Left renal cortex interstitium (tissue), 4 donors: ENCODE measurements at regions not wholly inside any gene's neighbourhood (a gene's known extent, or its start where the extent isn't known, plus 50 kb on each side); places are given as distances from the start of the nearest gene placed in this dataset.
A peak's percentile ranks its signal among the peaks of the same experiment; 100 is the strongest.

Experiments used
- DNase-seq, 4 donors: peaks; one replicate each; pipeline ENCODE4 v3.0.0-alpha.2; 2013; ENCODE audit warnings: low read depth in 4 of 4, low spot score in 2 of 4, missing footprints in 1 of 4

DNA sequence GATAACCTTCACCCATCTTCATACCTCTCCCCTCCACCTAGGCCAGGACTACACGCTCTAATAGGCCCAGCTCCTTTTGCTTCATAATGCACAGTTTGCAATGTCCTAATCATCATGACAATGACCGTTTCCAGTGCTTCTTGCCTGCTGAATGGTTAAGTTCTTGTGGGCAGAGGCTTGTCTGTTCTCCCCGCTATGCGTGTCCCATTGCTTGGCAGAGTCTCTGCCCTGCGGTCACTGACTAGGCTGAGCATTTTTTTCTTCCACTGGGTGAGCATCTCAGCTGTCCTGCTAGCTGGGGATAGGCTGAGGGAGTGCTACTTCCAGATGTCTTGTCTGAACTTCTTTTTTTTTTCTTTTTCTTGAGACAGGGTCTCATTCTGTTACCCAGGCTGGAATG lies 314.7 kb downstream of the UQCRFS1 start:
- DNase-seq = no peak

DNA sequence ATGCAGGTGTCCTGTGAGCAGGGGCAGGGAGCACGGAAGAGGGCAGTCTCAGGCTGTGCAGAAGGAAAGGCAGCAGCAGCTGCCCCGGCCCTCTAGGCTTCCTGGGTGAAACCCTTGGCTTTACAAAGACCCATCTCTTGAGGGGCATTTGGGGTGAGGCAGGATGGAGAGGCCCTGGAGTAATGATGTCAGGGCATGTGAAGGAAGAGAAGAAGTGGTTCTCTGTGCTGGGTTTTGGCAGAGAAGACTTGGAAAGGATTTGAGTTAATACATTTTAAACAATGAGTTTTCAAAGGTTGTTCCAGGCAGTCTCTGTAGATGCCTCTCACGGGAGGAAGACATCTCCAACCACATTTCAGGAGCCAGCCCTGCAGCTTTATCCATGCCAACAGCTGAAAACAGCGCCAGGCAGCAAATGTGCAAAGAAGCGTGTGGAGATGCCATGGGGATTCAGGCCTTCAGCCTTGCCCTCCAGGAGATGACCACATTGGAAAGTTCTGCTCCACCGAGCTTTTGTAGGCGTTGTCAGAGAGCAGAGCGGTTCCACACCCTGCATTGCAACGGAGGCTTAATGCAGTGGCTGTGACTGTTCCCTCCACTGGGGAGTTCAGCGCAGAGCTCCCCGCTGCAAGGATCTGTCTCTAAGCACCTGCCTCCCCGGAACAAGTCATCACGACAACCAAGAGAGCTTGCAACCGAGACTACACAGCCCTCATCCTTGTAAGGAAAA lies 322.8 kb downstream of the UQCRFS1 start:
- no peak for DNase-seq

DNA sequence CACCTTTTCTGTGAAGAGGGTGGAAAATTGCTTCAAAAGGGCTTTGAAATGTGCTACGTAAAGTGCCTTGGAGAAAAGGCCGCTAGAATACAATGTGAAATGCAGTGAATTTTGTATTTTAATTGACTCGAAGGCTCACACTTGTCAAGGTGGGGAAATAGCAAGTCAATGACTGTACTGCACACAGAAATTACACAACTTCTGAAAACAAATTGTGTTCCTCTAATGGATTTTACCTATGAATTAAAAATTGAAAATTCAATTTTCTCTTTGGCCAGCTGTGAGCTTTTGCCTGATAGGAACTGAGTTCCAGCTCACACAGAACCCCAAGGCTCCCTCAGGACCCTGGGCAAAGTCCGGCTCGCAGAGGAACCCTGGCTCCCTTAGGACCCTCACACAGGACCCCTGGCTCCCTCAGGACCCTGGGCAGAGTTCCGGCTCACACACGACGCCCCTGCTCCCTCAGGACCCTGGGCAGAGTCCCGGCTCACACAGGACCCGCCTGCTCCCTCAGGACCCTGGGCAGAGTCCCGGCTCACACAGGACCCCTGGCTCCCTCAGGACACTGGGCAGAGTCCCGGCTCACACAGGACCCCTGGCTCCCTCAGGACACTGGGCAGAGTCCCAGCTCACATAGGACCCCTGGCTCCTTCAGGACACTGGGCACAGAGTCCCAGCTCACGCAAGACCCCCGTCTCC lies 324.9 kb downstream of the UQCRFS1 start:
- DNase-seq = no peak

DNA sequence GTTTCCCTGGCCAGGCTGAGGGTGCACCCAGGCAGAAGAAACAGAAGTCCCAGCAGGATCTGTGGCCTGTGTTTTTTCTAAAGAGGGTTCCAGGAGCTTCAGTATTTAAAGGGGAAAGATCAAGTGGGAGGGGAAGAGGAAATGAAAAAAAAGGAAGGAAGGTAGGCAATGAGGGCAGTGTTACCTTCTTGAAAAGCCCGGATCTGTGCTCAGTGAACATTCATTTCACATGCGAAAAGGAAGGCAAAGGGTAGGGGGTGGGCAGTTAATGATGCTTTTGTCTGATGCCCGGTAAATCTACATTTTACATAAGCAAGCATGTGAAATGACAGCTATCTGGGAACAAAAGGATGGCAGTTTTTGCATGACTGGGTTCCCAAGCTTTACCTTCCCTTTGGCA lies 326.2 kb downstream of the UQCRFS1 start:
- DNase-seq = no peak

DNA sequence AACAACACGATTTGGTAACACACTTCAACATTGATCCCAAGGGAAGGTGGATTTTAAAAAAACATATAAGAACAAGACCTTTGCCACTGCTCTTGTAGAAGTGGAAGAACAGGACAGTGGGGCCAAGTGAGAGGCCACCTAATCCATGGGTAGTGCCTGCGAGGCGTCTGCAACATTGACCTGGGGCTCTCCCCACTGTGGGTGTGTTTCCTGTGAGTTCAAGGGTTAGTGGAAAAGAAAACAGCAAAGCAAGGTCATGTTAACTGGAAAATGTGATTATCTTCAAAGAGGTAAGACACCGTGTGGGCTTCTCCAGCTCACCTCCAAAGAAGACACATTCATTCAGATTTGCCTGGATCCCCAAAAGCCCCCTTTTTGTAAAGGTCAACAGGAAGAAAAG lies 327.0 kb downstream of the UQCRFS1 start:
- no peak for DNase-seq

DNA sequence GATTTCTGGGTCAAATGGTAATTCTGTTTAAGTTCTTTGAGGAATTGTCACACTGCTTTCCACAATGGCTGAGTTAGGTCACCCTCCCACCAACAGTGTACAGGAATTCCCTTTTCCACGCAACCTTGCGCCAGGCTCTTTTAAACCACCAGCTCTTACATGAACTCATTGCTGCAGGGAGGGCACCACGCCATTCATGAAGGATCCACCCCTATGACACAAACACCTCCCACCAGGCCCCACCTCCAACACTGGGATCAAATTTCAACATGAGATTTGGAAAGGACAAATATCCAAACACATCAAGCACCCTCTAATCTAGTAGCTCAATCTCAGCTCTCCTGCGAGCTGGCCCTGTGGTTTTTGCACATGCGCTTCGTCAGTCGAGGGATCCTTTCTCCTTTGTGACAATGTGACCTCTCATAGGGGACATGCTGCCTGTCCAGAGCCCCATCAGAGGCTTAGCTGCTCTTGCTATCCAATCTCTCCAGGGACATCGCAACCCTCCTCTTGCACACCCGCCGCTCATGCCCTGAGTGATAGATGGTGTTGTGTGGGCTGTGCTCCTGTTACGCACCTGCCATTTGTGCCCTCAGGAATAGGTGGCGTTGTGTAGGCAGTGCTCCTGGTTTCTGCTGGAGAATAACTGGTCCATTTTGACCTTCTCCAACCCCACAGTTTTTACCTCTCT lies 328.0 kb downstream of the UQCRFS1 start:
- no peak for DNase-seq

DNA sequence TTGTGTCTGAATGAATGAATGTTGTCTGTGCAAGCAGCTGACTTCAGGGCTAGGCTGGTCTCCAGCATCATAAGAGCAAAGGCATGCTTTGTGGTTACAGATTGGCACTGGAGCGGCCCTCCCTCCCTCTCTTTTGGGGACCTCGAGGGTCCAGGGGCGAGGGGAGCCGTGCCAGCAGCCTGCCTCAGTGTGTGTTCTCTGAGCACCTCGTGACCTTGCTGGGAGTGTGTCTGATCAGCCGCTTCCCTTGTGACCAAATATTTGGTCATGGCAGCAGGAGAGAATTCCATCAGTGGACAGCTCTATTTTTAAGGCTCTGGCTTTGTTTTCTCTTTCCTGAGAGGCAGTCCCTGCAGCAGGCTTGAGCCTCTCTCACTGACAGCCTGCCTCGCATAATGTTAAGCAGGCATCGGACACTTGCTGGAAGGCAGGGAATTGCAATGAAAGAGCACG lies 329.7 kb downstream of the UQCRFS1 start:
- DNase-seq = no peak

DNA sequence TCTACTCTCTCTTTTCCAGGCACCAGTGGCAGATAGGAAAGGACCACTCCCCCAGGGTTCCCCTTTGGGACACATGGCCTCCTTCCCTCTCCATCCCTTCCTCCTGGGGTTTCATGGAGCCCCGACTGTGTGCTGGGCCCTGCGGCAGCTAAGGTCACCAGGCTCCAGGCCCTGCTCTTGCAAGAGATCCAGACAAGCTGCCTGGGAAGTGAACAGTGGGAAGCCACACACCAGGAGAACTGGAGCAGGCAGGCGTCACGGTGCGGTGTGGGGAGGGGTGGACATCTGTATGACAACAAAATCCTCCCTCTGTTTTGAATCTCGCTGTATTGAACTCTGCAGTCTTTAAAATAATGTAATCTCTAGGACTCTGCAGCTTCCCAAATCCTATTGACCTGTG lies 330.1 kb downstream of the UQCRFS1 start:
- DNase-seq = no peak

DNA sequence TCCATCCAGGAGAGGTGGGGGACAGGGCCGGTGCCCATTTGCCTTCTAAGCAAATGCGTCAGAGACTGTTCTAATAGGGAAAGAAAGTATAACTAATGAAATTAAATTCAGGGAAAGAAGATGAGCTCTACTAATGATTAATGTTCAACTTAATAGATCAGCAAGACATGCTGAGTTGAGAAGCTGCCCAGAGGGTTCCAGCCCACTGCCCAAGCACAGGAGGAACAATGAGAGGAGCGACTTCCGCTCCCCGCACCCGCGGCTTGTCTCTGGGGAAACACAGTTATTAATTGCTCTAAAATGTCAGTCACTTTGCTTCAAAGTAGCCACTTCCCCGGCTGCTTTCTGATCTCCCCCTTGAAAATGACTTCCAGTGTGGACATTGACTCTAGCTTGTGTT lies 331.3 kb downstream of the UQCRFS1 start:
- no peak for DNase-seq

DNA sequence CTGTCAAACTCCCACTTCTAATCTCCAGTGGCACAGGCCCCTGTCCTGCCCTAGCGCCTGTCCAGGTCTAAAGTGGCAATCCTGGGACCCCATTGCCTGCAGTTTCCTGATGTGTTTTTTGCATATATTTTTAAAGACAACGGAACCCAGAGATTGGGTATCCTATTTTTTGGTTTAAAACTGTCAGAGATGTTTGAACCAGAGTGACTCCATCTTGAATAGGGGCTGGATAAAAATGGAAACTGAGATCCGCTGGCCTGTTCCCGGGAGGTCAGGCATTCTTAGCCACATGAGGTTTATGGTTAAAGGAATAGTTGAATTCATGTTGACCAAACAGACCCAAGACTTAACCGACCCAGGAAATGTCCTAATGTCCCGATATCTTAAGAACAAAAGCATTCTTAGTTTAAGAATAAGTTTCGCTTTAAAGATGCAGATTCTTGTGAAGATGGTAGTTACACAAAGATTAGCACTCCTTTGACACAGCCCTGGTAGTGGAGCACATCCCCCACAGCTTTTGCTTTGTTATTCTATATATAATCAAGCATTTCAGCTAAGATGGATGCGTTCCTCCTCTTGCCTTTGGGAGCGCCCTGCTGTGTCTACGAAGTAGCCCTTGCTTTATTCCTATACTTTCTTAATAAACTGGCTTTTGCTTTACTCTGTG lies 332.1 kb downstream of the UQCRFS1 start:
- DNase-seq = no peak

DNA sequence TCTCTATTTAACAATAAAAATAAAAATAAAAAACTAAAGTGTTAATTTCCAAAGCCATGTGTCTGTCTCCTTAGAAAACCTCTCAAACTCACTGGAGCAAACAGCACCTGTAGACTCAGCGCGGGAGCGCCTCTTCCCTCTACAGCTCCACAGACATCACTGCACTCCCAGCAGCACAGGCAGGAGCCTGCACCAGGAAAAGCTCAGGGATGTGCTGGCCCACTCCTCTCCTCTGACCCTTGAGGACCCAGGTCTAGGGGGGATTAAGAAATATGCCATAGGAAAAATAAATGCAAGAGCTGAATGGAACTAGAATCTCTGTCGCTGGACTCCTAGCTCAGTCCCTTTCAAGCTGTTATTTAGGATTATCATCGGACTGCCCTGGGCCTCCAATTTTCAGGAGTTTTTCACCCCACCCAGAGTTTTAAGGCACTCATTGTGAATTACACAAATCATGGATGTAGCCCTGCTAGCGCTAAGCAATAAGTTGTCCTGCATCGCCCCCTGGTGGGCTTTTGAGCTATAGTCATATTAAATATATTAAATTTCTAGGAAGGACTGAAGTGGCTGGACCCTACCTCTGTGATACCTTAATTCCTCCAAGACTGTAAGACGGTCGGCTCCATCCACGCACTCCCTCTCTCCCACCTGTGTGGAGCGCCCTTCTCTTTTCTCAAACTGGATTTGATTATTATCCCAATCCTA lies 333.9 kb downstream of the UQCRFS1 start:
- DNase-seq = peak; percentile 25 to 59 (median 50)

DNA sequence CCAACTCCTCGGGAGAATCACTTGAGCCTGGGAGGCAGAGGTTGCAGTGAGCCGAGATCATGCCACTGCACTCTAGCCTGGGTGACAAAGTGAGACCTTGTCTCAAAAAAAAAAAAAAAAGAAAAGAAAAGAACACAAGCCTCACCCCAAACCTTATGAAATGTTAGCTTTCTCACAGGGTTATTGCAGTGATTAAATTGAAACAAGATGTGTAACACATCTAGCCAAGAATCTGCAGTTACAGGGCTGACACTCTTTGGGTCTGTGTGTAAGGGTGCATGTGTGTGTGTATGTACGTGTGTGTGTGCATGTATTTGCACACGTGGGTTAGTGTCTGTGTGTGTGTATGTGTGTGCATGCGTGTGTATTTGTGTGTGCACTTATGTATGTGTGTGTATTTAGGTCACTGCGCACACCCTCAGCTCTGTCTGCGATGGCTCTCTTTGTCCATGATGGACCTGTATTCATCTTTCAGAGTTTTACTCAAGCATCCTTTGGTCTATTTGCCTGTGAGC lies 336.3 kb downstream of the UQCRFS1 start:
- no peak for DNase-seq

DNA sequence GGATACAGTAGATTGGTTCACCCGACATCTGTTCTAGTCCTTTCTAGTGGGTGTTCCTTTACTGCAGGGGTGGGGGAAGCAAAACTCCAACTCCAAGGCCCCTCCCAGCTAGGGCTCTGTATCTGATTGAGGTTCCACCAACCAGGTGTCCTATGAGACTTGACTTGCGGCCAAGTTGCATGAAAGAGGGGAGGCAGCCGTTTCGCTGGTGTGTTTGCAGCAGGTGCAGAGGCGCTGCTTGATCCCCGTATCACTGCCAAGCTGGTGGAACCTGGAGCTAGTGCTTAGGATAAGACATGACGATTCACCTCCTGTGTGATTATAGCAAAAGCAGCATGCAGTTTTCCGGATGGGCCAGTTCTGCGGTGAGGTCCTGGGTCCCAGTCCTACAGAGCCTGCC lies 338.2 kb downstream of the UQCRFS1 start:
- DNase-seq = no peak

DNA sequence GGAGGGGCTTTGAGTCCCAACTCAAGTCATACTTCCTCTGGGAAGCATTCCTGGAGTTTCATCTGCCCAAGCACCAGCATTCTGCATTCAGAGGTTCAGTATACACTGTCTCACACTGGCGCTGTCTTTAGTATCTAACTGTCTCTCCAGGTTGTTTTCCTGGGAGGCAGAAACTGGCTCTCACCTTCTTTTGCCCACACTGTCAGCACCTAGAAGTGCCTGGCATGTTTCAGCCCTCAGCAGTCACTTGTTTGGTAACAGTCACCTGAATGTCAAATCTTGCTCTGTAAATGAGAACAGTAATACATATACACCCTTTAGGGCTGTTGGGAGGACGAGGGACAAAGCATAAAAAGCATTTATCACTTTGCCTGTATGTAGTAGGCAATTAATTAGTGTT lies 339.6 kb downstream of the UQCRFS1 start:
- DNase-seq = no peak

DNA sequence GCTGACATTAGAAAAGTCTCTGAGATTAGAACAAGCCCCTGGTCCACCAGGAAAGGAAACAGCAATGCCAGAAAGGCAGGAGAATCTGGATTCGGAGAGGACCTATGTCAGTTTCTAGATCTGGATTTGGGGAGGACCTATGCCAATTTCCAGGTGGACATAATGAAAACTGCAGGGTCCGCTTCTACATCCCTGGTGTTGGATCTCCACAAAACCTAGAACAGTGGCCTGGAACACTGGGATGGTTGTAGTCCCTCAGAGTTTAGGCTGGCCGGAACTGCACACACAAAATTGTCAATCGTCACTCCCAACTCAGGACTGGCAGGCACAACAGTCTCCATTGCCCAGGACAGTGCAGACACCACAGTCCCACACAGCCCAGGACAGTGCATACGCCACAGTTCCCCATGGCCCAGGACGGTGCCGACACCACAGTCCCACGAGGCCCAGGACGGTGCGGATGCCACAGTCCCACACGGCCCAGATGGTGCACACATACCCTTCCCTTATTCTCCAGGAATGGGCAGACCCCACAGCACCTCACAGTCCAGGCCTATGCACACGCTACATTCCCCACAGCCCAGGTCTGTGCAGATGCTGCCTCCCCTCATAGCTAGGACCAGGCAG lies 341.7 kb downstream of the UQCRFS1 start:
- no peak for DNase-seq

DNA sequence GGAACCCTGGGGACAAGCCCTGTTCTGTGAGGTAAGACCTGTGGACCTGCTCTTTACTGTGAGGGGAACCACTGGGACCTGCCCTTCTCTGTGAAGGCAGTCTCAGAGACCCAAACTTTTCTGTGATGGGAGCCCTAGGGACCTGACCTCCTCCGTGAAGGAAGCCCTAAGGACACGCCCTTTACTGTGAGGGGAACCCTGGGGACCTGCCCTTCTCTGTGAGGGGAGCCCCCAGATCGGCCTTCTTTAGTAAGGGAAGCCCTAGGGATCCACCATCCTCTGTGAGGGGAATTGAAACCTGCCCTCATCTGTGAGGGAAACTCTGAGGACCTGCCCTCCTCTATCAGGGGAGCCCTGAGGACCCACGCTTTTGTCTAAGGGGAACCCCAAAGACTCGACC lies 343.5 kb downstream of the UQCRFS1 start:
- no peak for DNase-seq

DNA sequence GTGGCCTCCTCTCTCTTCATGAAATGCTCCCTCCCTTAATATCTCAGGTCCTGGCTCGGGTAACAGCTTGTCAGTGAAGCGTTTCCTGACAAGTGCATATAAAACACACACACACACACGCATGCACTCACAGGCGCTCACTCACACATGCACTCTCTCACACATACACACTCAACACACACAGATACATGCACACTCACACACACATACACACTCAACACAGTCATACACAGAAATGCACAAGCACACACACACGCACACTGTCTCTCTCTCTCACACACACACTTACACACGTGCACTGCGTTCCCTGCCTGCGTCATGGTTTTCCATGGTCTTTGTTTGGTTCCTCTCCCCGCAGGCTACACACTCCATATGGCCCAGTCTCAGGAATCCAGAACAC lies 344.1 kb downstream of the UQCRFS1 start:
- DNase-seq = no peak

DNA sequence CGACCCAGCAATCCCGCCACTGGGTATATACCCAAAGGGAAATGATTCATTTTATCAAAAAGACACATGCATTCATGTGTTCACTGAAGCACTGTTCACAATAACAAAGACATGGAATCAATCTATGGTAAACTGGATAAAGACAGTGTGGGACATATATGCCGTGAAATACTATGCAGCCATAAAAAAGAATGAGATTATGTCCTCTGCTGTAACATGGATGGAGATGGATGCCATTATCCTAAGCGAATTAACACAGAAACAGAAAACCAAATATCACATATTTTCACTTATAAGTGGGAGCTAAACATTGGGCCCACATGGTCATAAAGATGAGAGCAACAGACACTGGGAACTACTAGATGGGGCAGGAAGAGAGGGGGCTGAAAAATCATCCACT lies 345.0 kb downstream of the UQCRFS1 start:
- no peak for DNase-seq

DNA sequence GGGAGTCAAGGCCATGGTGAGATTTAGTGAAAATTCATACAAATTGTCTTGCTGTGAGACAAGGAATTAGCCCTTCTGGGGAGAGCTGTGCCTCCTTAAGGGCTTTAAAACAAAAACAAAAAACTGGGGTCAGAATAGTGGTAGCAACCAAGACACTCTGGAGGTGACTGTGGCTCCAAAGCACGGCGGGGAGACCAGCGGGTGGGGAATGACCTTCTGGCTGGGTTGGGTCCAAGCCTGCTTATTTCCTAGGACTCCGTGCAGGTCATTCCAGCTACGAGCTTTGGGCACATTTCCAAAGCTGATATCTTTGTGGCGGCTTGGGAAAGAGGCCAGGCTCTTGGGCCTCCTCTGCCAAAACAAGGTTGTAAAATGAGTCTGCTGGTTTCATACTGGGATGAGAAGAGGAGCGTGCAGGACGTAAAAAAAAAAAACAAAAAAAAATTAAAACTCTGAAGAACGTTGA lies 348.3 kb downstream of the UQCRFS1 start:
- DNase-seq = no peak

DNA sequence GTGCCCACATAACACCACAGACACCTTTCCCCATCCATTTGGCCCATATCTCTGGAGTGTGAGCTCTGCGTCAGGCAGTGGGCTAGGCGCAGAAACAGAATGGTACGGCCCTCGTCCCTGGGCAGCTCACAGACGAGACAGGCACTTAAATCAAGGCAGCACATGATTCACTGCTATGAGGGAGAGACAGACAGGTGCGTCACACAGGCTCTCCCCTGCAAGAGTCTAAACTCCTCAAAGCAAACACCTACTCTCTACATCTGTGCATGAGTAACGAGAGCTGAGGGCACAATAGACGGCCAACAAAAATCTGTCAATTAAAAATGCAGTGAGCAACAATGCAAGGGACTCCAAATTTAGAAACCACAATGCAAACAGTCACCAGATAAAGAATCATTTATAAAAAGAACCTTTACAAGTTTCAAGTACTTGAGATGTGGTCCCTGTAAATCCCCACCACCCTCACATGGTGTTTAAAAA lies 348.9 kb downstream of the UQCRFS1 start:
- no peak for DNase-seq
